Liver (tissue), 8 donors: ENCODE measurements at regions not wholly inside any gene's neighbourhood (a gene's known extent, or its start where the extent isn't known, plus 50 kb on each side); places are given as distances from the start of the nearest gene placed in this dataset.

Experiments used
- DNase-seq: peaks from one replicate; pipeline ENCODE4 v3.0.0-alpha.2; 2017; ENCODE audit warnings: low spot score
- H3K27ac ChIP-seq, 2 donors: one replicate each; pipeline ENCODE4 v1.7.0; 2013; ENCODE audit warnings: inconsistent platforms in 2 of 2, low read length in 2 of 2, control low read depth in 1 of 2, low read depth in 1 of 2, mild to moderate bottlenecking in 1 of 2
- H3K27me3 ChIP-seq, 4 donors: one replicate each; pipeline versions ENCODE4 v1.6.1 to v1.7.0; 2013; ENCODE audit warnings: low read length in 3 of 4, inconsistent platforms in 1 of 4, mild to moderate bottlenecking in 1 of 4, moderate library complexity in 1 of 4; ENCODE audit not compliant: control insufficient read depth in 4 of 4, insufficient read depth in 4 of 4
- H3K36me3 ChIP-seq, 4 donors: one replicate each; pipeline versions ENCODE4 v1.6.1 to v1.7.0; 2013; ENCODE audit warnings: low read length in 3 of 4, mild to moderate bottlenecking in 3 of 4, low read depth in 1 of 4, moderate library complexity in 1 of 4; ENCODE audit not compliant: control insufficient read depth in 4 of 4, insufficient read depth in 3 of 4
- H3K4me1 ChIP-seq, 4 donors: one replicate each; pipeline versions ENCODE4 v1.6.1 to v1.7.0; 2013; ENCODE audit warnings: low read length in 3 of 4, mild to moderate bottlenecking in 3 of 4, moderate library complexity in 1 of 4; ENCODE audit not compliant: control insufficient read depth in 4 of 4, insufficient read depth in 4 of 4
- H3K4me3 ChIP-seq, 3 donors: one replicate each; pipeline versions ENCODE4 v1.6.1 to v1.7.0; 2013; ENCODE audit warnings: low read length in 3 of 3, control low read depth in 1 of 3, low read depth in 1 of 3, mild to moderate bottlenecking in 1 of 3
- H3K9ac ChIP-seq, 2 donors: one replicate each; pipeline ENCODE4 v1.7.0; 2013; ENCODE audit warnings: low read length in 2 of 2, mild to moderate bottlenecking in 2 of 2, moderate library complexity in 2 of 2, control low read depth in 1 of 2, low read depth in 1 of 2
- H3K9me3 ChIP-seq, 4 donors: one replicate each; pipeline versions ENCODE4 v1.6.1 to v1.7.0; 2013; ENCODE audit warnings: low read length in 3 of 4; ENCODE audit not compliant: control insufficient read depth in 4 of 4
- CTCF ChIP-seq: fragments of 150-350 bp; IDR thresholded peaks from 2 replicates; pipeline ENCODE4 v1.5.1; 2017; ENCODE audit warnings: improper control_type of control experiment, low read depth, low read length; ENCODE audit not compliant: missing input control
- EGR1 ChIP-seq, 2 donors: IDR thresholded peaks; 2 replicates each; pipeline ENCODE4 v1.6.1; 2016 to 2018; ENCODE audit warnings: antibody characterized with exemption in 2 of 2, low read depth in 2 of 2
- FOXA1 ChIP-seq: IDR thresholded peaks from 2 replicates; pipeline ENCODE4 v1.6.1; 2016; ENCODE audit warnings: antibody characterized with exemption
- FOXA2 ChIP-seq: IDR thresholded peaks from 2 replicates; pipeline ENCODE4 v1.6.1; 2016; ENCODE audit warnings: antibody characterized with exemption
- GABPA ChIP-seq, 2 donors: IDR thresholded peaks in 1 of 2; conservative IDR thresholded peaks in 1 of 2; 2 replicates each; pipeline ENCODE4 v1.6.1; 2016; ENCODE audit warnings: antibody characterized with exemption in 2 of 2, mild to moderate bottlenecking in 1 of 2, moderate library complexity in 1 of 2
- HNF4A ChIP-seq, 2 donors: conservative IDR thresholded peaks; 2 replicates each; pipeline ENCODE4 v1.6.1; 2016; ENCODE audit warnings: antibody characterized with exemption in 2 of 2, mild to moderate bottlenecking in 2 of 2
- HNF4G ChIP-seq: IDR thresholded peaks from 2 replicates; pipeline ENCODE4 v1.6.1; 2016; ENCODE audit warnings: antibody characterized with exemption
- JUND ChIP-seq, 2 donors: IDR thresholded peaks; 2 replicates each; pipeline ENCODE4 v1.6.1; 2016; ENCODE audit warnings: antibody characterized with exemption in 2 of 2
- NR2F2 ChIP-seq: IDR thresholded peaks from 2 replicates; pipeline ENCODE4 v1.6.1; 2016; ENCODE audit warnings: antibody characterized with exemption
- RAD21 ChIP-seq, 2 donors: IDR thresholded peaks; 2 replicates each; pipeline ENCODE4 v1.6.1; 2016; ENCODE audit warnings: antibody characterized with exemption in 2 of 2, mild to moderate bottlenecking in 2 of 2
- REST ChIP-seq: IDR thresholded peaks from 2 replicates; pipeline ENCODE4 v1.6.1; 2016; ENCODE audit warnings: antibody characterized with exemption, mild to moderate bottlenecking
- RXRA ChIP-seq, 2 donors: IDR thresholded peaks; 2 replicates each; pipeline ENCODE4 v1.6.1; 2017 to 2018; ENCODE audit warnings: antibody characterized with exemption in 2 of 2, mild to moderate bottlenecking in 1 of 2
- SP1 ChIP-seq: IDR thresholded peaks from 2 replicates; pipeline ENCODE4 v1.6.1; 2018; ENCODE audit warnings: antibody characterized with exemption, mild to moderate bottlenecking
- TAF1 ChIP-seq: conservative IDR thresholded peaks from 2 replicates; pipeline ENCODE4 v1.6.1; 2016; ENCODE audit warnings: antibody characterized with exemption, mild to moderate bottlenecking
- YY1 ChIP-seq: IDR thresholded peaks from 2 replicates; pipeline ENCODE4 v1.6.1; 2016; ENCODE audit warnings: antibody characterized with exemption, mild to moderate bottlenecking
- WGBS: extraction: QIAGEN DNeasy Blood & Tissue Kit; methylation state at CpG from one replicate; pipeline ENCODE4 v1.1.7; 2013; 5-methylcytosine and 5-hydroxymethylcytosine counted together
- TF ChIP-seq, protein P1 (sequence below): IDR thresholded peaks from 2 replicates; pipeline ENCODE4 v1.6.1; 2016; ENCODE audit warnings: antibody characterized with exemption
- TF ChIP-seq, protein P2 (sequence below): IDR thresholded peaks from 2 replicates; pipeline ENCODE4 v1.6.1; 2016; ENCODE audit warnings: antibody characterized with exemption
- donor health status: healthy.
- donor health status: healthy.
- donor health status: healthy.
- donor health status: healthy.
- donor health status: healthy.

DNA sequence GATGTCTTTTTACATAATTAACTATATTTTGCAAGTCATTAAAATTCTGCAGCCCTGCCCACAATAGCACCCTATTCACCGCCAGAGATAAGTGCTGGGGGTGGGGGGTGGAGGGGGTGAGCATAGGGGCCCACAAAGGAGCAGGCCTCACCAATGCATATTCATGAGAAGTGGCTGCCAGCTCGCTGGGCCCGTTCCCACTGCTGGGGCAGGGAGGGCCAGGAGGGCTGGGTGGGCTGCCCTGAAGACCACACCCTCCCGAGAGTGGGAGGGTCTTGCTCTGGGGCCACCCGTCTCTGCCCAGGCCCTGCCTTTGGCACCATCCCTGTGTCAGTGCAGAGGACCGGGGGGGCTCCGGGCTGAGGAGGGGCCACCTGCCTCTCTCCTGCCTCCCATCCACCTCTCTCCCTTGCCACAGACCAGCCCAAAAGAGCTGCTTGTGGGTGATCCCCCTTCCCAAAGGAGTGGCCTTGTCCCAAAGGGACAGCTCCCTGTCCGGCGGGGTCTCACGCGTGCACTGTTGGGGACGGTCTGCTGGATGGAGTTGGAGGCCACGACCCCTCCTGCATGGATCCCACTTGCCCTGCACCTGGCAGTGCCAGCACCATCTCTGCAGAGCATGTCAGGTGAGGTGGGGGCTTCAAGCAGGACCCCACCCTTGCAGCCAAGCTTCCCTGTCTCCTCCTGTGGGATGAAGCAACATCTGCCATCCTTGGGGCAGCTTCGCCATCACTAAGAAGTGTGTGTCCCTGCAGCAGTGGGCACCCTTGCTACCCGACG lies 138.8 kb upstream of the GPC1 start:
- TF ChIP-seq FOXA2 (no peak), CTCF (no peak), YY1 (no peak), RXRA (IDR thresholded peaks at IDR 0.05) (no peak), FOXA1 (no peak), JUND (IDR thresholded peaks at IDR 0.05) (no peak), GABPA (IDR thresholded peaks at IDR 0.05 in 1 of 2, conservative IDR thresholded peaks at IDR 0.05 in 1 of 2) (no peak), NR2F2 (no peak), RAD21 (IDR thresholded peaks at IDR 0.05) (no peak), HNF4G (no peak)
- TF ChIP-seq, protein P1, sequence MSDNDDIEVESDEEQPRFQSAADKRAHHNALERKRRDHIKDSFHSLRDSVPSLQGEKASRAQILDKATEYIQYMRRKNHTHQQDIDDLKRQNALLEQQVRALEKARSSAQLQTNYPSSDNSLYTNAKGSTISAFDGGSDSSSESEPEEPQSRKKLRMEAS, result no peak
- TF ChIP-seq, protein P2, sequence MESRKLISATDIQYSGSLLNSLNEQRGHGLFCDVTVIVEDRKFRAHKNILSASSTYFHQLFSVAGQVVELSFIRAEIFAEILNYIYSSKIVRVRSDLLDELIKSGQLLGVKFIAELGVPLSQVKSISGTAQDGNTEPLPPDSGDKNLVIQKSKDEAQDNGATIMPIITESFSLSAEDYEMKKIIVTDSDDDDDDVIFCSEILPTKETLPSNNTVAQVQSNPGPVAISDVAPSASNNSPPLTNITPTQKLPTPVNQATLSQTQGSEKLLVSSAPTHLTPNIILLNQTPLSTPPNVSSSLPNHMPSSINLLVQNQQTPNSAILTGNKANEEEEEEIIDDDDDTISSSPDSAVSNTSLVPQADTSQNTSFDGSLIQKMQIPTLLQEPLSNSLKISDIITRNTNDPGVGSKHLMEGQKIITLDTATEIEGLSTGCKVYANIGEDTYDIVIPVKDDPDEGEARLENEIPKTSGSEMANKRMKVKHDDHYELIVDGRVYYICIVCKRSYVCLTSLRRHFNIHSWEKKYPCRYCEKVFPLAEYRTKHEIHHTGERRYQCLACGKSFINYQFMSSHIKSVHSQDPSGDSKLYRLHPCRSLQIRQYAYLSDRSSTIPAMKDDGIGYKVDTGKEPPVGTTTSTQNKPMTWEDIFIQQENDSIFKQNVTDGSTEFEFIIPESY, result no peak
- Histone ChIP-seq H3K4me3 (no peak overlapping the region), H3K9ac (no peak overlapping the region), H3K9me3 (no peaks in the 10 kb centered on the region), H3K4me1 (no peaks in the 10 kb centered on the region), H3K27me3 (no peaks in the 10 kb centered on the region), H3K27ac (no peak overlapping the region), H3K36me3 (no peaks in the 10 kb centered on the region)
- WGBS, result 83% methylated on average over 16 of the region's 16 CpGs
- DNase-seq, result no peak

DNA sequence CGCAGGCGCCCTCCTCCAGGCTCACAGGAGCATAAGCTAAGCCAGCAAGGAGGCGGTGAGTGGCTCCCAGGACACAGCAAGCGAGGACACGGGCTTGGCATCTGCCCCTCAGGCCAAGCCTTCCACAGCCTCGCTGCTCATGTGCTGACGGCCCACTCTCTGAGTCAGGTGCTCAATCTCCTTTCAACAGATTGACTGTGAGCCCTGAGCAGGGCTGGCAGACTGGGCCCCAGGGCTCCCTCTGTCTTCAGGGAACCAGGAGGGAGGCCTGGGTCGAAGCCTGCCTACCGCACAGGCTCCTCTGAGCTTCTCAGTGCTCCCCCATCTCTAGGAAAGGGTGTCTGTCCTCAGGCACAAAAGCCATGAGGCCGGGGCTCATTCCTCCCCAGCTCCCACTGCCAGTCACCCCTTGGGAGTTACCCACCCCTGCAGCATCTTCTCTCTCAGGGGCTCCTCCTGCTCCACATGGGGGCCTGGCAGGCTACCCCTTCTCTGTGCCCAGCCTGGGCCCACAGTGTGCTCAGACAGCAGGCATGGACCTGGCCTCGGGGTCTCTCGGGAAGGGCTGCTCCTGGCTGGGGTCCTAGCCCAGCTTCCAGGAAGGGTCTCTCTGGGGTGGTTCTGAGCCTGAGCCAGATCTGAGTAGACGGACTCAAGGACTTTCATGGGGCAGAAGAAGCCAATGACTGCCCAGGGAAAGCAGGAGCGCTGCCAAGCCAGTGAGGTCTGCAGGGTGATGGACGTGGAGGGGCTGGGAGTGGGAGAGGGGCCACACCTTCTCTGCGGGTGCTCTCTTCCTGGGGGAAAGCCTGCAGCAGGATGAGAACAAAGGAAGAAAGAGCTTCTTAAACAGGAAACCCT lies 138.0 kb upstream of the GPC1 start:
- H3K9ac ChIP-seq, result no peak overlapping the region
- WGBS, result 84% methylated on average over 16 of the region's 16 CpGs
- no peak overlapping the region for H3K4me3 ChIP-seq
- no peaks in the 10 kb centered on the region for H3K27me3 ChIP-seq
- H3K4me1 ChIP-seq, result no peaks in the 10 kb centered on the region
- no peak for DNase-seq
- no peaks in the 10 kb centered on the region for H3K36me3 ChIP-seq
- no peaks in the 10 kb centered on the region for H3K9me3 ChIP-seq
- H3K27ac ChIP-seq, result no peak overlapping the region
- TF ChIP-seq TAF1, result no peak
- TF ChIP-seq GABPA (IDR thresholded peaks at IDR 0.05 in 1 of 2, conservative IDR thresholded peaks at IDR 0.05 in 1 of 2), result no peak
- TF ChIP-seq SP1, result no peak
- no peak for TF ChIP-seq HNF4A (conservative IDR thresholded peaks at IDR 0.05)
- TF ChIP-seq RXRA (IDR thresholded peaks at IDR 0.05), result no peak
- no peak for TF ChIP-seq EGR1 (IDR thresholded peaks at IDR 0.05; ENCODE audit: low read depth in 2 of 2)
- no peak for TF ChIP-seq REST
- TF ChIP-seq JUND (IDR thresholded peaks at IDR 0.05), result no peak
- TF ChIP-seq FOXA1, result no peak
- no peak for TF ChIP-seq NR2F2
- TF ChIP-seq CTCF, result no peak
- TF ChIP-seq YY1, result no peak
- no peak for TF ChIP-seq RAD21 (IDR thresholded peaks at IDR 0.05)
- TF ChIP-seq, protein P1, result no peak
- no peak for TF ChIP-seq FOXA2
- no peak for TF ChIP-seq HNF4G
